ENCODE measurements at regions not wholly inside any gene's neighbourhood (a gene's known extent, or its start where the extent isn't known, plus 50 kb on each side); places are given as distances from the start of the nearest gene placed in this dataset.
A peak's percentile ranks its signal among the peaks of the same experiment; 100 is the strongest.

DNA sequence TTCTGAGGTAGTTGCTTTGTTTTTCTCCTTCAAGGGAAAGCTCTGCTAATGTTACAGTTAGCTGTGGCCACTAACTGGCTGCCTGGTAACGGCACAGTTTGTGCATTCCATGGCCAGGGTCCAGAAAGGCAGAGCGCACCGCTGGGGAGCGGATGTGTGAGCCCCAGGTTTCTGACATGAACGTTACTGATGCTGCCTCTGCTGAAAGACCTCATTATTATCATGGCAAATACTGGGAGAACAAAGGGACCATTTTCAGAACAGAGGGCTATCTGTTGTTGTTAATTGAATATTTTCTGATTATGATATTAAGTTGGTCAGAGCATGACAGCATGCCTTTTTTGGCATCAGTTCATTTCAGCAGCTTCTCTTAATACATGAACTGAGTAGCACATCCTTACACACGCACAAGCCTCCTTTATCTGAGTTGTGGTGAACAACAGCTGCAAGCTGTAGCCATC is 134.1 kb downstream of the NUDT12 start:
- peak; percentile 87 for DNase-seq (ENCODE audit: low read depth)

DNA sequence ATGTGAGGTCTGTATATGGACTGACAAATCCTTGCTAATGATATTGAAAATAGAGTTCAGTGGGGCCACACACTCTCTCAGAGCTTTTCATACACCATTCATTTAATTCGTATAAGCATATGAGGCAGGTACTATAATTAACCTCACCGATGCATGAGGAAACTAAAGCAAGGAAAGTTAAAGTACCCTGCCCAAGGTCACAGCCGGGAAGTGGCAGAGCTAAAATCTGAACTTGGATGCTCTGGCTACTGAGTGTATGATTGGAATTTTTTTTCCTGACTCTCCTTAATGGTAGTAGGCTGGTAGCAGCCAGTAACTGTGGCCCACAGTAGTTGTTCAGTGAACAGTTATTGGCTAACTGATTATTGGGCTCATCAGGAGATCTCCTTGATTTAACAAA is 135.3 kb downstream of the NUDT12 start:
- no peak for DNase-seq (ENCODE audit: low read depth)

DNA sequence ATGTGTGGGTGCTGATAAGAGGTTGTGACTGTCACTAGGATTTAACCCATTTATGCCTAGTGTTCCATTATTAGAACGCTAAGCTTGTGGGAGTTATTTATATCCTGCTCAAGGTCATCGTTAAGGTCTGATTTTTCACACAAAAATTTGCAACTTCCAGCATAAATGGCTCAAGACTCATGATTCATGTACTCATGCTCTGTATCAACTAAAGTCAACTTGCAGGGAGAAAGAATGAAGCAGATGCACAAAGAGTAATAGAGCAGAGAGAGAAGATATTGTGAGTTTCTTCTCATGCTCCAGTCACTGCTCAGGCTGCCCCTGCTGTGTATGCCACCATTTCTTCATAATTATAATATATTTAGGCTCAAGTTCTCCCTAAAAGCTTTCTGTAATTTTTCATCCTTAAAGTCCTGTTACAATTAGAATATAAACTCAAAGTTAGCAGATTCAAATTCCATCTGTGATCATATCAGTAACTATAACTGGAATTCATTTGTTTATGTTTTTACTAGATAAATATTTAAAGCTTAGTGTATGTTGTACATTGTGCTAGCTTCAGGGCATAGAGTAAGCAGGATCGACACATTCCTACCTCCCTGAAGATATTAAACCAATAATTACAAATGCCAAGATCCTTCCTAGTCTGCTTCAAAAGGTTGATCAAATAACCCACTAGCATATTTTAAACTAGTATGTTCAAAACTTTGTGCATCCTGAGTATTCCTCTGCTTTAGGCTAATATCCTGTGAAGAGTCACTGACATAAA is 136.7 kb downstream of the NUDT12 start:
- peak; percentile 91 for DNase-seq (ENCODE audit: low read depth)

DNA sequence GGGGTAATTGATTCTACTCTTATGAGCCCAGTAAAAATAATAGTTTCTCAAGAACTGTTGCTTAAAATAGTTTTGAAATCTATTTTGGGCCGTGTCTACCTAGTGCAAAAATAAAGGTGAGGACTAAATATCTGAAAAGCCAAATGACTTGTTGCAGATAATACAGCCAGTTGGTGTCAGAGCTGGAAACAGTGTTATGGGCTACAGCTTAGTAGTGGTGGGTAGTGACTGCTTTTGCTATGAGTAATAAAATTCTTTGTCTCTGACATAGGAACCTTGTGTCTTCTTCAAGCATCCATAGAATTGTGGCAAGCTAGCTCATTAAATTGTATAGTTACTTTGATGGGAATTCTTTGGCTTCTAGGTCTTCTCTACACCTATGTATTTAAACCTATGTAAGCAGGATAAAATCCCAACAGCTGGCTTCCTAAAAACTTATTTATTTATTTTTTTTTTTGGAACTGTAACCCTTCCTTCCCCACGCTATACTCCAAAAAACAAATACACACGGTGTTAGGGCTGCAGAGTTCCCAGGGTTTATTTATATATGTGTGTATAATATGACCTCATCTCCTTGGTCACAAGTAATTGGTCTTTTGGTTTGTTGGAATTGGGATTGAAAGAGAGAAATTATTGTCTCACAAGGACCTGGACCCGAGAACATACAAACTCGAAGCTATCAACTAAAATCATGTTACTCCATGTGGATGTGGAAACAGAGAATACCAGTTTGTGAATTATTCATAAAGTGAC is 138.0 kb downstream of the NUDT12 start:
- peak; percentile 96 for DNase-seq (ENCODE audit: low read depth)

DNA sequence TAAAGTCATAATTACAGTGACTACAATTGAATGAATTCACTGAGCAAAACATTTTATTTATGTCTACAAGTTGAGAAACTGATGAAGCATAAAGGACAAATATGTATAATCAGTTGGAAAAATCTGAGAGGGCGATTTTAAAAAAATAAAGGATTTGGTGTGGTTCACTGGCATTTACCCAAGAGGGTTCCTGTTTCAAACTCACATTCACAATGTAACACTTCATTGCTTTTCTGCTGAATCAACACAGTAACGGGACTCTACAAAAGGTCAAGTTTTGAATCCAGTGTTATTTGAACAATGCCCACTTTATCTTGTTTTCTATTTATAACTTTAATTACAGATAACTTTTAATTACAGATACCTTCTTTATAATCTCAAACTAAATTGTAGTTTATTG is 138.6 kb downstream of the NUDT12 start:
- DNase-seq (ENCODE audit: low read depth), result peak; percentile 87

DNA sequence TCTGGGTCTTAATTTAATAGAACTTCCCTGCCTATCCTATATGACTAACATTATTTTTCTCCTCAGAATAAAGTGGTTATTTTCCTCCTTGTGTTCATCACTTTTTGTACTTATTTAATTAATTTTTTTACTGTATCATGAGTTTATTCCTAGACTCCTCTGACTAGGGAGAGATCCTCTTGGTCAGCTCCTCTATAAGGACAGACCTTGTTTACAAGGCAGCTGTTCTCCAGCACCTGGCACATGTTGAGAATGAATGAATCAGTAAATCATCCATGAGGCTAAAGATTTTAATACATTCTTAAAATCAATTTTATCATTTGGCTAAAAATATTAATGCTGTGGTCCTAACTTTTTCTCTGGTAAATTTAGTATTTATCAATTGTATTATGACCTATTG is 139.8 kb downstream of the NUDT12 start:
- no peak for DNase-seq (ENCODE audit: low read depth)

DNA sequence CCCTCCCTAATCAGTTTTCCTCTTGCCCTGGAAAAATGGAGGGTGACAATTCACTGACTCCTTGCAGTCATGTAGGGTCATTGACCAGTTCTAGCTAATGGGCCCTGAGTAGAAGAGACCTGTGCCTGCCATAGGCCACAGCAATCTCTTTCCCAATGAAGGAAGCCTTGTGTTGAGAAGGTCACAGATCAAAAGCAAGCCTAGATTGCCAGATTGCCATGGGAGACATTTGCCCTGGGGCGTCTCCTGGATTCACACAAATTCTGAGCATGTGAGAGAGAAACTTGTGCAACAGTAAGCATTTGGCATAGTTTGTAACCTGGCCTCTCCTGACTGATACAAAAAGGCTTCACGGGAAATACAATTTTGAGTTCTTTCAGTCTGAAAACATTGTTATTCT is 148.0 kb downstream of the NUDT12 start:
- DNase-seq (ENCODE audit: low read depth), result no peak

DNA sequence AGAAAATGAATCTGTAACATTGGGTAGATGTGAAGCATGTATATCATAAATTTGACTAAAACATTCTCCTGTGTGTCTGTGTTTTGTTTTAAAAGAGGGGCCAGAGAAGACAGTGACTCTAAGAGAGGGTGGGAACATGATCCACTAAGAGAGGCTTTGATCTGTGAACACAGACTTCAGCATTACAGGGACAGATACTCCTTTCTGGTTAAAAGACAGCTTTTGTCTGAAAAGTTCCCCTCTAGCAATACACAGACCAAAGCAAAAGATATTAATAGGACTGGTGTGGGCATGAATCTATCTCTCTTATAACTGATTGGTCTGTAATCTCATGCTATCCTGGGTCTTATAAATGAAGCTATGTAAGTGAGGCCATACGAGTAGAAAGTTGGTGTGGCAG is 150.9 kb downstream of the NUDT12 start:
- DNase-seq (ENCODE audit: low read depth), result no peak

DNA sequence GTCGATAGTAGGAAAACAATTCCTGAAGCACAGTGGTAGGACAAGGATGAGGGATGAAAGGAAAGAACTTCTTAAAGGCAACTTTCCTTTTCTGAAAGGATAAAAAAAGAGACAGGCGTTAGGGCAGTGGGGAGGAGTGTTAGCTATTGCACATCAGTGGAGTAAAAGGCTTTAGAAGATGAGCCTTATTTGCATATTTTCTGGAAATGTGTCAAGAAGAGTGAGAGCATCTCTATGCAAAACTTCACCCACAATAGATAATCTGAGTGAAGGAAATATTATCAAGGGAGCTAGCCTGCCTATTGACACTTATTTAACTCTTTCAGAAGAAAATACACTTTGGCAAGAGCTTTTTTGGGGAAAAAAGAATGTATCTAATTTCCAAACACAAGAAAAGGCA is 151.6 kb downstream of the MACIR start:
- DNase-seq (ENCODE audit: low read depth), result no peak

DNA sequence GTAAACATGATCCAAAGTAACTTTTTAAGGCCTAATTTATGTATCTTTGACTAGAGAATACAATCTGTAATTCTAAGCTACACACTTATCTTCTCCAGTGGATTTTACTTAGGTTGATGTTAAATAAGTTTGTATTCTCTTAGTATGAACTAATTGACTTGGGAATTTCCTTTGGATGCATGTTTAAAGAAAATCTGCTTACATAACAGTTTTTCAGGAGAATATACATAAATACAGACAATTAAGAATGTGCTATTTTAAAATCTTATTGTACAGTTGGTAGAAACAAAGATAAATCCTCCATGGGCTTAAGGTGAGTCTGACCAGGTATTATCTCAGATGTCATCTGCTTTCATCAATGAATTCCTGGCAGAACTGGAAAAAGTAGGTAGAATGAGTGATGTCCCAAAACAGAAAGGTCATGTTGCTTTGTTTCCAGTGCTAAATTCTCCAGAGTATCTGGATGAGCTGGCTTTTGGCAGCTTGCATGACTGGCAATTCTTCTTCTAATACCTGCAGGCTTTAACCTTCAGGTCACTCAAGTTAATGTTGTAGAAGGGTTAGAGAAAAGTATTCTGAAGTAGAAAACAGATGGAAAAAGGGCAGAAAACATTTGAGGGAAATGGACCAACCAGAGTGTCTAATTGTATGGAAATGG is 150.6 kb downstream of the MACIR start:
- no peak for DNase-seq (ENCODE audit: low read depth)

DNA sequence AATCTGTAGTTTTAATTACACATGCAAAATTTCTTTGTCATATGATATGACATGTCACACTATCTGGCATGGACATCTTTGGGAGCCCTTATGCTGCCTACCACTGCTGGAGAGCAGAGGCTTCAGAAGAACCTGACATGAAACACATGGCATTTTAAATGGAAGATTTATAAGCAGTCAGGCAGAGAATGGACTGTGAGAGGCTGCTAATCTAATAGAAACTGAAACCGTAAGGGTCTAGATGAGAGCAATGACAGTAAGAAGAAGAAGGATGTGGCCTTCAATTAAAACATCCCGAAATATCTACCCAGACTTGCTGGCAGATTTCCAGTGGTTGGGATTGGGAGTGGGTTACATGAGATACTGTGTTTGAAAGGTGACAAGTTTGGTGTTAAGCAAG is 149.8 kb downstream of the MACIR start:
- no peak for DNase-seq (ENCODE audit: low read depth)

DNA sequence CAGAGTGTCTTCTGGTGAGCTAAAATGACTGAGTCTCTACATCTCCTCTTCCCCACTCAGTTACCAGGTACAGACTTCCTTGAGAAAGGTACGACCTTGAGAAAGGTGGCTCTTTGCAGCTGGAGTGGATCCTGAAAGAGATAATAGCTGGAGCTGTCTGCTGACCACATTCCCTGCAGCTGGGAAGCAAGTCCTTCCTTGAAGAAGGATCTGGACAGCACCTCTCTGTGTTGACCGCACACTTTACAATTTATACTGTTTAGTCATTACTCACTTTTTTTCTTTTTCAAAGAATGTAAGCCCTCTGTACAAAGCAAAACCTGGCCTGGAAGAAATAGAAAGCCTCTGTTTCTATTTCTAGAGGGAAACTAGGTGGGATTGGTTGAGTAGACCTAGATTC is 148.8 kb downstream of the MACIR start:
- DNase-seq (ENCODE audit: low read depth), result peak; percentile 38

DNA sequence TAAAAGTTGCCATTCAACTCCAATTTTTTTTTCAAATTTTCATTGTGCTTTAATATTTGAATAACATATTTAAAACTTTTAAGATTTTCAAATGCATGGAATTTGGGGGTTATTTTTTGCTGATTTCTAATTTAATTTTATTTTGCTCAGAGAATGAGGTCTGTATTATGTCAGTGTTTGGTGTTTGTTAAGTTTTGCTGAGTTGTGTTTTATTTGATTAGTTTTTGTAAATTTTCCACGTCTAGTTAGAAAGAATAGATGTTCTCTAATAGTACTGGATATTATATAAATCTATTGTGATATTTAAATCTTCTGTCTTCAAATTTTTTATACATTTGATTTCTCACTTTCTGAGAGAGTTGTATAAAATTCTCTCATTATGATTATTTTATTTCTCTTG is 145.9 kb downstream of the MACIR start:
- no peak for DNase-seq (ENCODE audit: low read depth)

DNA sequence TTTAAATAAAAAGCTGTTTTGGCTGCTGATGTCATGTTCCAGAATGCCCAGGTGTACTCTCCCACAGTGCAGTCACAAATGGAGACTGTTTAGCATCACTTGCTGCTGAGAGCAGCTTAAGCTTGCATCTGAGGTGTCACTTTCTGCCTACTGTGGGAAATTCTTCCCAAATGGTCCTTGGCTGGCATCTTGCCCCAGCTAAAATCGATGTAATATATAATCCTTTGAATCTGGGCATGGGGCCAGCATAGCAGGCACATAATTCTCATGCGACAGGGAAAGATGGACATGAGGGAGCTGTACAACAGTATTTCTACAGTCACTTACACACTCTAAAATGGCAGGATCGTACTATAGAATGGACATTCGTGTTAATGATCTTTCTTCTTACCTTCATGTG is 144.3 kb downstream of the MACIR start:
- DNase-seq (ENCODE audit: low read depth), result no peak

DNA sequence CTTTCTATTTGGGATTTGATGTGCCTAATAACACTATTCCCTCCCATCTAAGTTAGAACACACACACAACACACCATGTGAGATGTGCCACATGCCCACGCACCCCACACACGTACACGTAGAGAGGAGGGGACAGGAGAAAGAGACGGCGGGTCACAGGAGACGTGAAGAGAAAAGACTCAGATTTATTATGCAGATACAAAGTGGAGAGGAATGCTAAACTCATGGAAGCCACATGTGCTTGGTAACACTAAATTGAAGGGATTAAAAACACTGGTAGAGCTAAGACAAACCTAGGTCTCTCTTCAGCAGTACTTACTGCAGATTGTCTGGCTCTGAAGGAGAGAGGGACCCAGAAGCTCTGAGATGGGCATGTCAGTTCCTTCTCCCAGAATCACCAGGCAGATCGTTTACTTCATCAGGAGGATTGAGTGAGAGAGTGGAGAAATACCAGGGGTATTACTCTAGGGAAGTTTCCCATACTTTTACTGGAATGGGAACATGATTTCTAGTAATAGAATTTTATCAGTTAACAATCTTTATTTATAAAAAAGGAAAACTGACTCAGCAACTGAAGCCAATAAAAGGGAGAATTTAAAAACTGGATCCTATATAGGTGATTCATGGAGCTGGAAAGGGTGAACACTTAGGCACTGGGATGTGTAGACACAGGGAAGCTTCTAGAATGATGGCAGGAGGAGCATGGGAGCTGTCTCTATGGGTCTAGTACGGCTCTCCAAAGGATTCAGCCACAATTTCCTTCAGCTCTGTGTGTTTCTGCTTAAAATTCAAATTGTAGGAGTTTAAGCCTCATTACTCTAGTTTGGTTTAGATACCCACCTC is 139.4 kb downstream of the MACIR start:
- DNase-seq (ENCODE audit: low read depth), result no peak

DNA sequence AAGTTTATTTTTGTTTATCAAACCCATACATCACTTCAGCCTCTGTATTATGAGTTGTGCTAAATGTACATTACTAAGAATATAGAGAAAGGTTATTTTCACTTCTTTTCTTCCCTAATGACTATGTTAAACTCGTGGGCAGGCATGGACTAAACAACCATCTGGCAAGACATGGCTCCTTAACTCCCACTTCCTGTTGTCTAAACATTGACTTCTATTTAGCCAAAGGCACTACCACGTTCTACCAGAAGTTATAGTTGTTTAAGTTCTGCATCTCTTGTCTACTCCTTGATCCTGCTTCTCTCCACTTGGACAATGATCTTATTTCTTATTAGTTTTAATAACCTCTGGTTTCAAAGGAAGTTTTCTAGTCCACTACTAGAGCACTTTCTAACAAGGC is 136.1 kb downstream of the MACIR start:
- no peak for DNase-seq (ENCODE audit: low read depth)

DNA sequence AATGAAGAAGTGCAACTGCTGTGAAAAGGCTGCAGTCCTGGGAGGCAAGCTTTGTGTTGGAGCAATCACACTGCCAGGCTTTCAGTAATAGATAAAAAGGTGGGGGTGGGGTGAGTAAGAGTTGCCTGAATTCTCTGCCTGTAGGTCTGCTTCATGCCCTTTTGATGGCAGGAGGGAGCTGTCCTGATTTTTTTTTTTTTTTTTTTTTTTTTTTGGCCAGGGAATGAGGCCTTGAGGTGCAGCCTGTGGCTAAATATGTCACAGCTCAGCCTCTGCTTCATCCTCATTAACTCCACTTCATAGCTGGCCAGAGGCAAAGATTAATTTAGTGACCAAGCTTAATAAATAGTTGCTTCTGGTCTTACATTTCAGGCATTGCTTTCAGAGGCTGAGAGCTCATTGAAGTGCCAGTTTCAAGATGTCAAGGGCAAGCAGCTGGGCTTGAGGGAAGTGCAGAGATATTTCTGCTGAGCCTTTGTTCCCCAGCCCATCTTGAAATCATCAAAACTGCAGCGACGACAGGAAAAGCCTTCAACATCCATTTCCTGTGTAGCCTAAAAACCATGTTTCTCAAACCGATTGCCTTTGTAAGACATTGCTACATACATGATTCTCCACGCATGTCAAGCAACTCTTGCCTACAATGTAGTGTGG is 134.7 kb downstream of the MACIR start:
- DNase-seq (ENCODE audit: low read depth), result peak; percentile 47

DNA sequence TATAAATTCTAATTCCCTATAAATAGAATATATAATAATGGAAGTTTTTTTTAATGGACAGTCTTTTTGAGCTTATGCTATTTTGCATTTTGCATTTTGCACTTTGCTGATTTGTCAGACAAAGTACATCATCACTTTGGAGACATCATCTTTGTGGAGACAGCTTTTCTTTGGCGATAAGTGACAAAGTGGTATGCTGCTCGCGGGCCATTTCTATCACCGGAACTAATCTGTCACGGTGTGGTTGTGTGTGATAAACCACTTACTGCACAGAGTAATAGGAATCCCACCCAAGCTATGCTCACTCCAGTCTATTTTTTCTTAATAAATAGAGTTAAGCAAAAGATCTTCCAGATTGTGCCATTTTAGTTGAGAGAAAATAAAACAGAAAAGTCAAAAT is 133.1 kb downstream of the MACIR start:
- DNase-seq (ENCODE audit: low read depth), result no peak

DNA sequence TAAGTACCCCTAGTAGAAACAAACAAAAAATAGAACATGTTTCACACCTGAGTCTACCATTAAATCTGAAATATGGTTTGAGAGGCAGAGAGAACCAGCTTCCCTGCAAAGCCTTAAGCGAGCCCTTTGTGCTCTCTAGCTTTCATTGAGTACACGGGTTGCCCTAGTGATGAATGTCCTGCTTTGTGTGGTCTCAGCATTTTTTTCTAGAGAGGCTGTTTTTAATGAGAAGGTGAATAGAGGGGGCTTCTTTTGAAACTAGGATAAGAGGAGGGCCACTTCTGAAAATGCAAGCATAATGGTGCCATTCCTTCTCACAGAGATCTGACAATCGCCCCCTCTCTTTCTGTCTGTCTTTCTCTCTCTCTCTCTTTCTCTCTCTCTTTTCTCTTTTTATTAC is 131.3 kb downstream of the MACIR start:
- no peak for DNase-seq (ENCODE audit: low read depth)

DNA sequence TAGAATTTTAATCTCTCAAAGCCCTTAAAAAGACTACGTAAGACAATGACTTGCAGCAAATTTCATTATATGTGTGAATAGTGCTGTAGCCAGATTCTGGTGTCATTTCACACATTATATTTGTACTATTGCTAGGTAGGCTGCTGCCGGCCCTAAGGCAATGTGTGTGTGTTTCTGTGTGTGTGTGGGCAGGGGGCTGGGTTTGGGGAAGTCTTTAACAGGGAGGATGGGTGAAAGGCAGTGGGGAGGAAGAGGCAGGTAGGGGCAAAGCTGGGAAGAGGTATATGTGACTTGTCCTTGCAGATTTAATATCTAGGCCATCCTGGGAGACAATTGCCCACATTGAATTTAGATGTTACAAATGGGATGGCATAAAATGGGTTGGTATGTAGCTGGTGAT is 130.8 kb downstream of the MACIR start:
- DNase-seq (ENCODE audit: low read depth), result no peak

DNA sequence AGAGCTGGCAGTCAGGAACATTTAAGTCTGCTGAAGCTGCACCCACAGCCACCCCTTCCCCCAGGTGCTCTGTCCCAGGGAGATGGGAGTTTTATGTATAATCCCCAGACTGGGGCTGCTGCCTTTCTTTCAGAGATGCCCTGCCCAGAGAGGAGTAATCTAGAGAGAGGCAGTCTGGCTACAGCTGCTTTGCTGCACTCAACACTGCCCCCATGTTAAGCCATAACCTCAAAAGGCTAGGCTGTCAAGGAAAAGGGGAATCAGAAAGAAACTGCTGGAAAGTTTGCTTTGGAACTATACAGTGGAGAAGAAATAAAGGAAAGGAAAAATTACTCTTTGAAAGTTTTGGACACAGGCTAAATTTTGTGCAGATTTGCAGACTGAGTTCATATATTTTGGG is 127.2 kb downstream of the MACIR start:
- DNase-seq (ENCODE audit: low read depth), result no peak

DNA sequence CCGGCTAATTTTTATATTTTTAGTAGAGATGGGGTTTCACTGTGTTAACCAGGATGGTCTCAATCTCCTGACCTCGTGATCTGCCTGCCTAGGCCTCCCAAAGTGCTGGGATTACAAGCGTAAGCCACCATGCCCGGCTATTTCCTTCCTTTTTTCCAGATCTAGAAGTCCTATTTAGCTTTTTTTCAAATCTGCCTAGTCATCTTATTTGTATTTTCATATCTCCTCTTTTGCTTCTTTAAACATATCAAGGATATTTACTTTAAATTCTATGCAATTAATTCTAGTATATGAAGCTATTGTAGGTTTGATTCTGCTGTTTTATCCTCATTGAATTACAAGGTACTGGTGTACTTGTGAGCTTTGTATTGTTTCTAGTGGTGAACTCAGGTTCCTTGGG is 119.1 kb downstream of the MACIR start:
- peak; percentile 25 for DNase-seq (ENCODE audit: low read depth)
